ENCODE measurements at regions not wholly inside any gene's neighbourhood (a gene's known extent, or its start where the extent isn't known, plus 50 kb on each side); places are given as distances from the start of the nearest gene placed in this dataset.

- Histone ChIP-seq H3K27ac (ENCODE audit: low read depth, low read length) (no peak overlapping the region), H3K27me3 (ENCODE audit: control insufficient read depth, insufficient read depth, low read length) (no peaks in the 10 kb centered on the region)
Observed at GRCh38 chr6:156657296-156657695, 119.9 kb upstream of the ARID1B start.

GRCh38 chr6:156654919-156655918, 122.0 kb upstream of the ARID1B start:
- Histone ChIP-seq H3K9ac (ENCODE audit: low read length) (no peak overlapping the region), H3K4me1 (ENCODE audit: control insufficient read depth, insufficient read depth, low read length) (no peaks in the 10 kb centered on the region), H3K36me3 (ENCODE audit: control insufficient read depth, insufficient read depth, low read length) (no peaks in the 10 kb centered on the region)

More at GRCh38 chr6:156657296-156657695, 119.9 kb upstream of the ARID1B start:
- no peak overlapping the region for H3K4me3 ChIP-seq (ENCODE audit: low read length)
- no peak overlapping the region for H3K9ac ChIP-seq (ENCODE audit: low read length)
- no peaks in the 10 kb centered on the region for H3K36me3 ChIP-seq (ENCODE audit: control insufficient read depth, insufficient read depth, low read length)
- no peaks in the 10 kb centered on the region for H3K4me1 ChIP-seq (ENCODE audit: control insufficient read depth, insufficient read depth, low read length)

DNA sequence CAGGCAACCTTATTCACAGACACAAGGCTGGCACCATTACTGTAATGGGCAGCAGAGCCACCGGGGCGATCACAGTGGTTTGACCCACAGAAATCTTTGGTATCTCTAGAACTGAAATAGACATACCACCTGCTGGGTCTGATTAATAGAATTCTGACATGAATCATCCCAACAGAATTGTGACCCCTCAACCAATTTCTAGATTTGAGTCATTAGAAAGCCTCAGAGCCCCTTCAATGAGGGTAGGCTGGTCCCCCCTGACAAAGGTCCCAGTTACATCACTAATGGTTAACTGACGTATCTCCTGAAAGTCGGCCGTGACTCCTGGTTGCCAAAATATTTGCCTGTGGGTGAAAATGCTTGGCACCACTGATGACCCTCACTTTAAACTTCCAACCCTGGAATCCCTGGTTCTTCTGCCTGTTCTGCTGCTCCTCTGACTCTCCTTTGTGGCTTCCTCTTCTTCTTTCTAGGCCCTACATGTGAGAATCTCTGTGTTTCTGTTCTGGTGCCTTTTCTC, 124.9 kb upstream of the ARID1B start:
- H3K27me3 ChIP-seq (ENCODE audit: control insufficient read depth, insufficient read depth, low read length), result no peaks in the 10 kb centered on the region
- no peaks in the 10 kb centered on the region for H3K4me1 ChIP-seq (ENCODE audit: control insufficient read depth, insufficient read depth, low read length)
- no peak overlapping the region for H3K27ac ChIP-seq (ENCODE audit: low read depth, low read length)
- H3K9ac ChIP-seq (ENCODE audit: low read length), result no peak overlapping the region
- H3K36me3 ChIP-seq (ENCODE audit: control insufficient read depth, insufficient read depth, low read length), result no peaks in the 10 kb centered on the region
- H3K4me3 ChIP-seq (ENCODE audit: low read length), result no peak overlapping the region

More at GRCh38 chr6:156654919-156655918, 122.0 kb upstream of the ARID1B start:
- Histone ChIP-seq H3K27ac (ENCODE audit: low read depth, low read length) (no peak overlapping the region), H3K27me3 (ENCODE audit: control insufficient read depth, insufficient read depth, low read length) (no peaks in the 10 kb centered on the region), H3K4me3 (ENCODE audit: low read length) (no peak overlapping the region)

GRCh38 chr6:156651486-156651885, 125.7 kb upstream of the ARID1B start:
- Histone ChIP-seq H3K36me3 (ENCODE audit: control insufficient read depth, insufficient read depth, low read length) (no peaks in the 10 kb centered on the region), H3K4me1 (ENCODE audit: control insufficient read depth, insufficient read depth, low read length) (no peaks in the 10 kb centered on the region), H3K27ac (ENCODE audit: low read depth, low read length) (no peak overlapping the region), H3K27me3 (ENCODE audit: control insufficient read depth, insufficient read depth, low read length) (no peaks in the 10 kb centered on the region), H3K9ac (ENCODE audit: low read length) (no peak overlapping the region), H3K4me3 (ENCODE audit: low read length) (no peak overlapping the region)

DNA sequence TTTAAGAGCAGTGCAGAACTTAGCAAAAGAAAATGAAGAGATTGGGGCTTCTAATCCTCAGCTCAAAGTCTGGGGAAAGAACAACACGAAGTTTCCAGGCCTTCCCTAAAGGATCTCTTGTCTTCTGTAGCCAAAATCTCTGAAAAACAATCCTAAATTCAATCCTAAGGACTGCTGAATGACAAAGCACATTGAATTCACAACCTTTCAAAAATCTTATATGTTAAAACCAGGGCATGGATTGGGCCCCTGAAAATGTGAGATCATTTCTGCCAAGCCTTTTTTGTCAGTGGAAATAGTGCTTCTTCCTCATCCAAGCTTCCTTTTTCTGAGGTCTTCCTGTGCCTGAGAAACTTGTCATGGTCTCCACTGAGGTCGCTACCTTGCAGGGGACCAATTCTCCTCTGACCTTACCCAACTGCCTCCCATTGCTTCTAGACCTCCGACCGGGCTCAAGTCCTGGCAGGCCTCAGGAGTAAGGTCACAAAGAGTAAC, 126.2 kb upstream of the ARID1B start:
- Histone ChIP-seq H3K27ac (ENCODE audit: low read depth, low read length) (no peak overlapping the region), H3K36me3 (ENCODE audit: control insufficient read depth, insufficient read depth, low read length) (no peaks in the 10 kb centered on the region), H3K4me1 (ENCODE audit: control insufficient read depth, insufficient read depth, low read length) (no peaks in the 10 kb centered on the region), H3K9ac (ENCODE audit: low read length) (no peak overlapping the region), H3K4me3 (ENCODE audit: low read length) (no peak overlapping the region), H3K27me3 (ENCODE audit: control insufficient read depth, insufficient read depth, low read length) (no peaks in the 10 kb centered on the region)

DNA sequence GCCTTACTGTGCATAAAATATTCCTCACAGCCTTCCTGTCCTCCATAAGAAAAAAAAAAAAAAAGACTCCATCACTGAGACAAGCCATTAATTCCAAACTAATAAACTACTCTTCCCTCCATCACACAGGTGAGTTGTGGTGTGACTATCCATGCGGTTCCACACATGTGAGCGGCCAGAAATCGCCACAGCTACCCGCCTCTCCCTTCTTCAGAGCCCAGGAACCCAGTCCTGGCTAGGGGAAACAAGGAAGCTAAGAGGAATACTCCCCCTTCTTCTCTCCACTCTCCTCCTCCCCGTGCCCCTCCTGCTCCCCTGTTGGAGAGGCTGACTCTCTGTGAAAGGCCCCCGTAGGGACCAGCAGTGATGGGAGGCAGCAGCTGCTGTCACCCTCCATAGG, 128.6 kb upstream of the ARID1B start:
- H3K4me3 ChIP-seq (ENCODE audit: low read length), result no peak overlapping the region
- no peak overlapping the region for H3K27ac ChIP-seq (ENCODE audit: low read depth, low read length)
- no peak overlapping the region for H3K9ac ChIP-seq (ENCODE audit: low read length)
- no peaks in the 10 kb centered on the region for H3K27me3 ChIP-seq (ENCODE audit: control insufficient read depth, insufficient read depth, low read length)
- no peaks in the 10 kb centered on the region for H3K36me3 ChIP-seq (ENCODE audit: control insufficient read depth, insufficient read depth, low read length)
- no peaks in the 10 kb centered on the region for H3K4me1 ChIP-seq (ENCODE audit: control insufficient read depth, insufficient read depth, low read length)

GRCh38 chr6:156647991-156648390, 129.2 kb upstream of the ARID1B start:
- Histone ChIP-seq H3K9ac (ENCODE audit: low read length) (no peak overlapping the region), H3K27ac (ENCODE audit: low read depth, low read length) (no peak overlapping the region), H3K4me1 (ENCODE audit: control insufficient read depth, insufficient read depth, low read length) (no peaks in the 10 kb centered on the region), H3K27me3 (ENCODE audit: control insufficient read depth, insufficient read depth, low read length) (no peaks in the 10 kb centered on the region), H3K36me3 (ENCODE audit: control insufficient read depth, insufficient read depth, low read length) (no peaks in the 10 kb centered on the region), H3K4me3 (ENCODE audit: low read length) (no peak overlapping the region)

GRCh38 chr6:156647140-156647784, 129.9 kb upstream of the ARID1B start:
- Histone ChIP-seq H3K4me3 (ENCODE audit: low read length) (no peak overlapping the region), H3K36me3 (ENCODE audit: control insufficient read depth, insufficient read depth, low read length) (no peaks in the 10 kb centered on the region), H3K9ac (ENCODE audit: low read length) (no peak overlapping the region), H3K27ac (ENCODE audit: low read depth, low read length) (no peak overlapping the region), H3K4me1 (ENCODE audit: control insufficient read depth, insufficient read depth, low read length) (no peaks in the 10 kb centered on the region), H3K27me3 (ENCODE audit: control insufficient read depth, insufficient read depth, low read length) (no peaks in the 10 kb centered on the region)

DNA sequence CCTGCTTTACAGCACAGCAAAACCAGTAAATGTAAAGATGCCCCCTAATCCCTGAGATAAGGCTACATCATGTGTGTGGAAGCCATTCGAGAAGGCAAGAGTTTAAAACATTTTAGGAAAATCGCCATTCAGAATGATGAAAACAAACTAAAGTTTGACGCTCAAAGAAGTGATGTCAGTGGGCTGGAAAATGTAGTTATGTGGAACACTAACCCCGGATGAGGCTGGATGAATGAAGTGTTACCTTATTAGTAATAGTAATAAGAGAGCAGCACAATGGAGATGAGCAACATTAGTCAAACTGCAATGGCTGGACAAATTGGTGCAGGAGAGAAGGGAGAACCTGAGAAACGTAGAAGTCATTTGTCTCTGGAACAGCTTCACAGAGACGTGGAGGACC, 130.7 kb upstream of the ARID1B start:
- H3K27ac ChIP-seq (ENCODE audit: low read depth, low read length), result no peak overlapping the region
- H3K36me3 ChIP-seq (ENCODE audit: control insufficient read depth, insufficient read depth, low read length), result no peaks in the 10 kb centered on the region
- H3K9ac ChIP-seq (ENCODE audit: low read length), result no peak overlapping the region
- no peaks in the 10 kb centered on the region for H3K4me1 ChIP-seq (ENCODE audit: control insufficient read depth, insufficient read depth, low read length)
- no peak overlapping the region for H3K4me3 ChIP-seq (ENCODE audit: low read length)
- no peaks in the 10 kb centered on the region for H3K27me3 ChIP-seq (ENCODE audit: control insufficient read depth, insufficient read depth, low read length)

- H3K9ac ChIP-seq (ENCODE audit: low read length), result no peak overlapping the region
- no peaks in the 10 kb centered on the region for H3K4me1 ChIP-seq (ENCODE audit: control insufficient read depth, insufficient read depth, low read length)
Observed at GRCh38 chr6:156645097-156645496, 132.1 kb upstream of the ARID1B start.

GRCh38 chr6:156639009-156639721, 138.0 kb upstream of the ARID1B start:
- Histone ChIP-seq H3K27ac (ENCODE audit: low read depth, low read length) (no peak overlapping the region), H3K36me3 (ENCODE audit: control insufficient read depth, insufficient read depth, low read length) (no peaks in the 10 kb centered on the region), H3K4me3 (ENCODE audit: low read length) (no peak overlapping the region), H3K27me3 (ENCODE audit: control insufficient read depth, insufficient read depth, low read length) (no peaks in the 10 kb centered on the region), H3K4me1 (ENCODE audit: control insufficient read depth, insufficient read depth, low read length) (no peaks in the 10 kb centered on the region), H3K9ac (ENCODE audit: low read length) (no peak overlapping the region)

More at GRCh38 chr6:156645097-156645496, 132.1 kb upstream of the ARID1B start:
- Histone ChIP-seq H3K36me3 (ENCODE audit: control insufficient read depth, insufficient read depth, low read length) (no peaks in the 10 kb centered on the region), H3K27me3 (ENCODE audit: control insufficient read depth, insufficient read depth, low read length) (no peaks in the 10 kb centered on the region), H3K4me3 (ENCODE audit: low read length) (no peak overlapping the region), H3K27ac (ENCODE audit: low read depth, low read length) (no peak overlapping the region)

DNA sequence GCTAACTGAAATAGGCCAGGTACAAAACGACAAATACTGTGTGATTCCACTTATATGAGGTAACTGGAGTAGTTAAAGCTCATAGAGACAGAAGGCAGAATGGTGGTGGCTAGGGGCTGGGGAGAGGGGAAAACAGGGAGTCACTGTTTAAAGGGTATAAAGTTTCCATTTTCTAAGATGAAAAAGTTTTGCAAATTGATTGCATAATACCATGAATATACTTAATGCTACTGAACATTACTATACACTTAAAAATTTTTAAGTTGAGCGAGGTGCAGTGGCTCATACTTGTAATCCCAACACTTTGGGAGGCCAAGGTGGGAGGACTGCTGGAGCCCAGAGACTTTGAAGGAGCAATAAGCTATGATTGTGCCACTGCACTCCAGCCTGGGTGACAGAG, 138.6 kb upstream of the ARID1B start:
- Histone ChIP-seq H3K27ac (ENCODE audit: low read depth, low read length) (no peak overlapping the region), H3K9ac (ENCODE audit: low read length) (no peak overlapping the region), H3K4me3 (ENCODE audit: low read length) (no peak overlapping the region), H3K36me3 (ENCODE audit: control insufficient read depth, insufficient read depth, low read length) (no peaks in the 10 kb centered on the region), H3K4me1 (ENCODE audit: control insufficient read depth, insufficient read depth, low read length) (no peaks in the 10 kb centered on the region), H3K27me3 (ENCODE audit: control insufficient read depth, insufficient read depth, low read length) (no peaks in the 10 kb centered on the region)
